Activated CD8-positive, alpha-beta memory T cell treated with anti-CD3 and anti-CD28 coated beads, Interleukin-2, amount 50 U/mL, for 48 hours (primary cell): ENCODE measurements at regions not wholly inside any gene's neighbourhood (a gene's known extent, or its start where the extent isn't known, plus 50 kb on each side); places are given as distances from the start of the nearest gene placed in this dataset.
"Not testable (repeated sequence)": the region's sequence is repeated elsewhere in the genome, so short reads cannot be mapped to it uniquely, and the experiment has no call there.

Source experiments
- DNase-seq: peaks from one replicate; pipeline ENCODE4 v3.0.0-alpha.2; 2020

GRCh38 chr1:196366-196765 is 255.1 kb downstream of the OR4F29 start:
- DNase-seq, result not testable (repeated sequence)

- DNase-seq, result peak; percentile 57
Measured at GRCh38 chr1:191296-192049, 260.0 kb downstream of the OR4F29 start.

- peak; percentile 4 for DNase-seq
Measured at GRCh38 chr1:190678-191077, 260.8 kb downstream of the OR4F29 start.

GRCh38 chr1:189915-190314 is 261.6 kb downstream of the OR4F29 start:
- DNase-seq, result peak; percentile 26

GRCh38 chr1:189270-189669 is 262.2 kb downstream of the OR4F29 start:
- DNase-seq, result peak; percentile 46

- peak; percentile 42 for DNase-seq
Measured at GRCh38 chr1:187298-187697, 264.2 kb downstream of the OR4F29 start.

- DNase-seq, result peak; percentile 42
Measured at GRCh38 chr1:186691-187131, 264.8 kb downstream of the OR4F29 start.

- peak; percentile 29 for DNase-seq
Measured at GRCh38 chr1:186223-186622, 265.3 kb downstream of the OR4F29 start.

GRCh38 chr1:185526-185925 is 266.0 kb downstream of the OR4F29 start:
- DNase-seq, result peak; percentile 29

GRCh38 chr1:184336-184686 is 267.2 kb downstream of the OR4F29 start:
- peak; percentile 43 for DNase-seq

- peak; percentile 52 for DNase-seq
Measured at GRCh38 chr1:183620-184335, 267.7 kb downstream of the OR4F29 start.

- DNase-seq, result peak; percentile 35
Measured at GRCh38 chr1:183081-183480, 268.4 kb downstream of the OR4F29 start.

- DNase-seq, result peak; percentile 40
Measured at GRCh38 chr1:182631-183030, 268.8 kb downstream of the OR4F29 start.

- DNase-seq, result peak; percentile 78
Measured at GRCh38 chr1:181247-182216, 269.9 kb downstream of the OR4F29 start.

GRCh38 chr1:180749-181205 is 270.7 kb downstream of the OR4F29 start:
- DNase-seq, result peak; percentile 51

- DNase-seq, result peak; percentile 48
Measured at GRCh38 chr1:138842-139241, 312.6 kb downstream of the OR4F29 start.

- DNase-seq, result peak; percentile 34
Measured at GRCh38 chr1:137664-138063, 313.8 kb downstream of the OR4F29 start.

- peak; percentile 20 for DNase-seq
Measured at GRCh38 chr1:136344-136932, 315.0 kb downstream of the OR4F29 start.

GRCh38 chr1:134936-135335 is 316.5 kb downstream of the OR4F29 start:
- peak; percentile 34 for DNase-seq

- not testable (repeated sequence) for DNase-seq
Measured at GRCh38 chr1:118440-118839, 333.0 kb downstream of the OR4F29 start.

- not testable (repeated sequence) for DNase-seq
Measured at GRCh38 chr1:115534-115933, 335.9 kb downstream of the OR4F29 start.

GRCh38 chr1:104776-105175 is 346.7 kb downstream of the OR4F29 start:
- DNase-seq, result not testable (repeated sequence)

- DNase-seq, result not testable (repeated sequence)
Measured at GRCh38 chr1:99481-99880, 352.0 kb downstream of the OR4F29 start.
